SHP77 treated with DMSO at 0.1 percent for 48 hours (cell line): ENCODE measurements at regions not wholly inside any gene's neighbourhood (a gene's known extent, or its start where the extent isn't known, plus 50 kb on each side); places are given as distances from the start of the nearest gene placed in this dataset.

Source experiments
- DNase-seq: peaks from one replicate; lab custom pipeline; 2025; lab: John Stamatoyannopoulos, UW

DNA sequence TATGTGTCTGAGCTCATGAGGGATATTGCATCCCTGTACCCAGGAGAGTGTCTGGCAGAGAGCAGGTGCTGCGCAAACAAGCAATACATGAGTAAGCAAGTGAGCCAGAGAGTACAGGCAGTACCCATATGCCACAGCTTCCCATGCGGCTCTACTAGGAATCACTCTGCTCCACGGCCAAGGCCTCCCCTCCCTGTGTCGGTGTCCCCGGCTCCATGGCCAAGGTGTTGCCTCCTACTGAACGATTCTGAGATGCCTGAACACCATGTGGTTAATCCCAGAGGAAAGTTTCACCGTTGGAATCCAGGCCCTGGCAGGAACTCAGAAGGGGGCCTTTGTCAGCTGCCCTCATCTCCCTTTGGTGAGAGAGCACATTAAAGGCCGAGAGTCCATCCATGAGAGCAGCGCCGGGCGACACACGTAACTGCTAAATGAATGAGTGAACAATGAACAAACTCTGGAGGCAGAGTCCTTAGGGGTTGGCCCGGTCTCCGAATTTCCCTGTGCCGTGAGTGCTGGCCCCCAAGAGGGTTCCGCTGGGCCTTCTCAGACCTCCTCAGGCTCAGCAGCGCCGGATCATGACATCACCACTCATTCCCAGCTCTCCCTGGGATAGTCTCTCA, 136.0 kb upstream of the FAM20C start:
- no peak for DNase-seq

- DNase-seq: no peak
Observed at GRCh38 chr7:57071-57470, 135.3 kb upstream of the FAM20C start.

GRCh38 chr7:57482-58255, 134.7 kb upstream of the FAM20C start:
- no peak for DNase-seq

GRCh38 chr7:58316-58715, 134.1 kb upstream of the FAM20C start:
- DNase-seq: no peak

DNA sequence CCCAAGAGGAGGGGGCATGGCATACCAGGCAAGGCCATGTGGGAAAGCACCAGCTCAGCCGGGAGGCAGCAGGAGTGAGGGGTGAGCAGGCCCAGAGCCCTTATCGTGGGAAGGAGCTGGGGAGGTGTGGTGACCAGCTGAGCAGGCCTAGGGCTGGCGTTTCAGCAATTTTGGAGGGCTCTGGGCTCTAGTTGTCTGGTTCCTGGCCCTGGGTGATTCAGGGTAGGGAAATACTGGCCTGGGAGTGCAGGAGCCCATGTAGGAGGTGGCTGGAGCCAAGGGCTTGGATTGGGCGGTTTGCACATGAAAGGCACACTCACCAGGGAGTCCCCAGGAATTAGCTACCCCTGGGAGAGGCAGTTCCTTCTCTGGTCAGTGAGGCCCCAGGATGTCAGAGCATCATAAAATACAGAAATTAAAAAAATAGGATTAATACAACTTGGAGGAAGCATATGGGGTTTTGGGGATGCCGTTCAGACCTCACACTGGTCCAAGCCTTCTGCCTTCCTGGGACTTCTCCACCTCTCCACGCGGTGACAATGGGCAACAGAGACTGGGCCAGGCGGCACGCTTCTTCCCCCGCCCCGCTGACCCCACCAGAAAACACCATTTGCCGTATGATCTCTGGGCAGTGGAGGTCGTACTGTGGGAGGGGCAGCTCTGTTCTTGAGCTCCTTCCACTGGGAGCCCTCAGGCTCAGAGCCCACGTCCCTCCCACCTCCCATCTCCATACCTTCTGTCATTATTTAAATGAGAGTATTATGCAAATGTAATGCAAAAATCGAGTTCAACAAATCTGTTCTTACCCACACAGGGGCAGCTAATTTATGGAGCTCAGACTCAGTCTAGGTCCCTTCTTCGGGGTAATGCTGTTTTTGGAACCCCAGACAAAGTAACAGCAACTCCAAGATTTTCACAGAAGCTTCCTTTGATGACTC, 133.0 kb upstream of the FAM20C start:
- no peak for DNase-seq

DNA sequence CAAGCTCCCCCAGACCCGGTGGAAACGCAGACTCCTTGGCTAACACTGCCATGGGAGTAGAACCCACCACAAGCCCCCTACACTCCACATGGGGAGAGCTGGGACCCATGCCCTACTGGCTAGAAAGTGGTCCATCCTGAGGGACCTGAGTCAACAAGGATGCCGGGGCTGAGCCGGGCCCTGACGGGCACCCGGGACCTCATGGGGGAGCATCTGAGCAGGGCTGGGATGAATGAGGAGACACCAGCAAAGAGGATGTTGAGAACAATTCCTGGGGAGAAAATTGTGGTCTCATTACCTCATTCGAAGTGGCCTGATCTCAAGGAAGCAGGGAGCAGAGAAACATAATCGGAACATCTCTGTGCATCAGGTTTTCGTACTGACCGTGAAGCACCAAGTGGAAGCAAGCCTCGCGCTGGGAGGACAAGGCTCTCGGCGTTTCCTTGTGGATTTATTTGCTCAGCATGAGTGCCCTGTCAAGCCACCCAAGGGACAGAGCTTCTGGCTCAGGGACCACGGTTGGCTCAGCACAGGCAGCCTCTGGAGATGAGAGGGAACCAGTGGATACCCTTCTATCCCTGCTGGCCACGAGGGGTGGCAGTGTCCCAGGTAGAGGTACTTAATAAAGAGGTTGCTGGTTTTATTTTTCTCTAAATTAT, 132.2 kb upstream of the FAM20C start:
- DNase-seq: no peak

GRCh38 chr7:60706-61105, 131.7 kb upstream of the FAM20C start:
- DNase-seq: no peak

GRCh38 chr7:61111-61510, 131.3 kb upstream of the FAM20C start:
- no peak for DNase-seq

GRCh38 chr7:61576-62360, 130.6 kb upstream of the FAM20C start:
- DNase-seq: no peak

DNA sequence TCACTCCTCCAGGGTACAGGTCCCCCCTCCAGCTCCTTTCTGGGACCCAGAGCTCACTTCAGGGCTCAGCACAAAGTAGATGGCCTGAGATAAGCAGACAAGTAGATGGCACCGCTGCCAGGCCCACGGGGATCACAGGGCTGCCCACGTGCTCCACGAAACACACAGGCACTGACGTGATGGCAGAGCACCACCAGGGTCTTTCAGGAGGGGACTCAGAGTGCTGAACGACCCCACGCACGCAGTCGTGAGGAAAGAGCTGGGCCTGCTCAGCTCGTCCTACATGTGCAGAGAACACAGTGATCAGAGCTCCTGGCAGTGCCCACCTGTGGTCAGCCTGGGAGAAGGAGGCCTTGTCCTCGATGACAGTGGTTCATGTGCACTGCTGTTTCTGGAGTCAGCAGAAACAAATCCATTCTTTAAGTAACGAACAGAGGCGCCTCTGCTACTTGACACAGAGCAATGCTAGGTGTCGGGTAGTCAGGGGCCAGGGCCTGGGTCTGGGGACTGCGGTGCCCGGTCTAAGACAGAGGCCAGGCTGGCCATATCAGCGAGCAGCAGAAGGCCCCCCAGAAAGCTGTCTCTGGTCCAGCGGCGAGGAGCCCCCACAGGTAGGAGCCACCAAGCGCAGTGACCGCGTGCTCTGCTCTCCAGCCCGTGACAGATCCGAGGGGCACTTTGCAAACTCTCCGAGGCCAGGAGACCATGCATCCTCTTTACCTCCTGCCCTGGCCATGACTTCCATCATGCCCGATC, 129.8 kb upstream of the FAM20C start:
- DNase-seq: no peak

GRCh38 chr7:63117-63480, 129.3 kb upstream of the FAM20C start:
- no peak for DNase-seq

- peak; percentile 67 for DNase-seq
Observed at GRCh38 chr7:63521-64021, 128.8 kb upstream of the FAM20C start.

DNA sequence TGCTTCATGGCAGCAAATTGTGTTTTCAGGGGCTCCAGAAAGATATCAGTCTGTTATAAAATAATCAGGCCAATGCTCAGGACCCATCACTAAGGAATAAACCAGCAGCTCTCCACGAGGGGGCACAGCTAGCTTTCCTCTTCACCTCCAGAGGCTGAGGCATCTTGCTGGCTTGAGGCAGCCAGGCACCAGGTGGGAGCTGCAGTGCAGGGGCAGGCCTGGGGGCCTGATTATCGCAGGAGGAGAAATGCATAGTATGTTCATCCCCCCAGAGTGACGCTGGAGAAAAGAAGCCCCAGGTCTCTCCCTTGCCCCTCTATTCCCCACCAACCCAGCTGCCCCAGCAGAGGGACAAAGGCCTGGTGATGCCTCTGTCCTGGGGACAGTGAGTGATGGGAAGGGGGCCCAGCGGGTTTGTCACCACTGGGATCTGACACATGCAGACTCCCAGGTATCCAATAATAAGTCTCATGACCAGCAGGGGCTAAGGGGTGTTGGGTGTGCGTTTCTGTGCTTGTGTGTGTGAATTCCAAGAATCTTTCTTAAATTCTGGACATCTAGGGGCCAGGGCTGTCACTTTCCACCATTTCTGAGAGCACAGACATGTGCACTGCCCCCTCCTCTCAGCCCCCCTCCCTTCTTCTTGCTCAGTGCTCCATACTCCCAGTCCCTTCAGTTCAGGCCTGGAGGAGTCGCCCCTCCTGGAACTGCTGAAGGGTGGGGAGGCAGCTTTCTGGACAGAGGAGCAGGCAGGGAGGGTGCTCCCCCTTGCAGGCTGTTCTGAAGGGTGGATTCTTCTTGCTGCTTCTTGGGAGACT, 128.1 kb upstream of the FAM20C start:
- DNase-seq: peak; percentile 44

DNA sequence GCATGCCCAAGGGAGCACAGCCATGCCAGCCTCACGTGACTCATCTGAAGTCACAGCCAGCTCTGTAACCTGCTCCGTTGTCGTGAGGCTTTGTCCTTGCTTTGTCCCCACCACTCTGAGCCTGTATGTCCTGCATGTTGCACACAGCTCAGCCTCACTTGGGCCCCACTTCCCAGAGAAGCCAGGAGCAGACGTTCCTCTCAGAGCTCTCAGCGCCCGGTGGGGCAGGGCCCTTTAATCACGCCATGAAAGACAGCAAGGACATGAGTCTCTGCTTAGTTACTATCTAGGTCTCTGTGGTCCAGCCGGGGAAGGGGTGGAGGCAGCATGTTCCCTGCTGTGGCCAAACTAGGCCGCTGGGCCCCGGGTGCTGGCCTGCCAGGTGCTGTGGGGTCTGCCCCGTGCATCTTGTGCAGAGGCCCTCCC, 127.4 kb upstream of the FAM20C start:
- DNase-seq: no peak

GRCh38 chr7:65554-65953, 126.8 kb upstream of the FAM20C start:
- no peak for DNase-seq

- no peak for DNase-seq
Observed at GRCh38 chr7:66296-66695, 126.1 kb upstream of the FAM20C start.

GRCh38 chr7:66741-67140, 125.6 kb upstream of the FAM20C start:
- DNase-seq: no peak

DNA sequence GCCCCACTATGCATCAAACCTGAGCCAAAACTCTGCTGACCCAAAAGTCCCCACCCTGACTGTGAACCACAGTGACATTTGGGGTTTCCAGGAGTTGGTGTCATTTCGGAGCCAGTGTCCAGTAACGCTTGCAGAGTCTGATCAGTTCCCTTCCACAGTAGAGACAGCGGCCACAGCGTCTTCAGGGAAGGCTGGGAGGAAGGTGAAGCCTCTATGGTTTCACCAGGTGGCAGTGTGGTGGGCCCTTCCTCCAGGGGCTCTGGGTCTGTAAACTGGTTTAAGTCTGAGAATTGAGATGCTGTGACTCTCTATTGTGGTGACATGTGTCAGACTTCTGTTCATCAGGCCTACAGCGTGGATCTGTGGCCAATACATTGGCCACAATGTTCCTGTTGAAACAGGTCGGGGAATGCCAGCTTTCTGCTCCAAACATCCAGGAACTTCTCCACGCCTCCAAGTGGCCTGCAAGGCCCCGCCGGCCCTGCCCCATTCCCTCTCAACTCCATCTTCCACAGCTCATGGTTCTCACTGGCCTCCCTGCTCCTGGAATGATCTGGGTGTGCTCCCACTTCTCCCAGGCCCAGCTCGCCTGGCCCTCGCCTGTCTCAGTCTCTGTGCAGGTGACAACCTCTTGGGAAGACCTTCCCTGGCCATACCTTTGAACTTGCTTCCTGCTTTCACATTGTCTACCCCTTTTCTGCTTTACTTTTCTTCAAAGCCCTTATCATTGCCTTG, 124.5 kb upstream of the FAM20C start:
- DNase-seq: no peak

GRCh38 chr7:68629-69028, 123.7 kb upstream of the FAM20C start:
- no peak for DNase-seq
